Activated CD8-positive, alpha-beta memory T cell treated with anti-CD3 and anti-CD28 coated beads for 36 hours (primary cell): ENCODE measurements at regions not wholly inside any gene's neighbourhood (a gene's known extent, or its start where the extent isn't known, plus 50 kb on each side); places are given as distances from the start of the nearest gene placed in this dataset.
"Not testable (repeated sequence)": the region's sequence is repeated elsewhere in the genome, so short reads cannot be mapped to it uniquely, and the experiment has no call there.

Experiments
- CTCF ChIA-PET: fragments of 350-600 bp; sonication (Branson Sonifier 250); formaldehyde crosslinking; loops from one replicate; lab custom pipeline; 2021; ENCODE audit warnings: antibody characterized with exemption; lab: Charles Lee
- POLR2A ChIA-PET: fragments of 350-600 bp; sonication (Branson Sonifier 250); formaldehyde crosslinking; loops from one replicate; lab custom pipeline; 2021; ENCODE audit warnings: antibody characterized with exemption; lab: Charles Lee

DNA sequence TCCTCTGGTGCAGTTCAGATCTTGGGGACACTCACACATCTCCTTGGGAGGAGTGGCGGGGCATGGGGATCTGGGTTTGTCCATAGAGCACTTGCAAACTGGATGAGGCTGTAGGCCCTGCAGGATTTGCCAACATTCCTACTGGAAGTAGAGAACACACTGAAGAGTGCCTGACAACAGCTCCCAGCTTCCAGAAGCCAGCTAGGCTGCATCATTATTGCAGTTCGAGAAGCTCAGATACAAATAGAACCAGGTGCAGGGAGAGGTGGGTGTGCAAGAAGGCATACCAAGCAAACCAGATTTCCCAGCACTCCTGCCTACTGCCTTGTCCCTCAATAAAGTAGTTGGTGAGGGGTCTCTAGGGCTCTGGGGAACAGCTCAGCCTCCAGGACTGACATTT lies 52.5 kb downstream of the RHOB start:
- ChIA-PET CTCF (no interaction called here), POLR2A (no interaction called here)

DNA sequence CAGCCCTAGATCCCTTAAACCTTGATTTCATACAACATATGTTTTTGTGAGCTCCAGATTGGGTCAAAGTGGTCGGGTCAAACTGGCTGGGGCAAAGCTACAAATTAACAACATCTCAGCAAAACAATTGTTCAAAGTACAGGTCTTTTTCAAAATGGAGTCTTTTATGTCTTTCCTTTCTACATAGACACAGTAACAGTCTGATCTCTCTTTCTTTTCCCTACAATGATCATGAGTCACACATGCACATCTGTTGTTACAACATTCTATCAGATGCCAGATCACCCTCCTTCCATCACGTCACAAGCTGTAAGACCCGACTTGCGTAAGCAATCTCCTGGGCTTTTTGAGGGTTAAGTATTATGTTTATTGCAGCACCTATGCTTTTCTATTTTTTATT lies 55.1 kb downstream of the RHOB start:
- CTCF ChIA-PET: no interaction called here
- POLR2A ChIA-PET: no interaction called here

DNA sequence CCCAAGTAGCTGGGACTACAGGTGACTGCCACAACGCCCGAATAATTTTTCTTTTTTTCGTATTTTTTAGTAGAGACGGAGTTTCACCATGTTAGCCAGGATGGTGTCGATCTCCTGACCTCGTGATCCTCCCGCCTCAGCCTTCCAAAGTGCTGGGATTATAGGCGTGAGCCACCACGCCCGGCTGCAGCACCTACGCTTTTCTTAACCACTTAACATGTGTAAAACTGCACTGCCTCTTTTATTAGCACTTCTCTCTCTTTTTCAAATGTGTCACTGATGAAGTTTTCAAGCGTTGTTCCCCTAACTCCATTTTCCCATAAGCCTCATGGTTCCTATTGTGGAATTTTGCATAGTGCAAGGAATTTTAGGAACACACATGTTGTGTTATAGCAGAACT lies 55.6 kb downstream of the RHOB start:
- POLR2A ChIA-PET, CTCF ChIA-PET: not testable (repeated sequence)

DNA sequence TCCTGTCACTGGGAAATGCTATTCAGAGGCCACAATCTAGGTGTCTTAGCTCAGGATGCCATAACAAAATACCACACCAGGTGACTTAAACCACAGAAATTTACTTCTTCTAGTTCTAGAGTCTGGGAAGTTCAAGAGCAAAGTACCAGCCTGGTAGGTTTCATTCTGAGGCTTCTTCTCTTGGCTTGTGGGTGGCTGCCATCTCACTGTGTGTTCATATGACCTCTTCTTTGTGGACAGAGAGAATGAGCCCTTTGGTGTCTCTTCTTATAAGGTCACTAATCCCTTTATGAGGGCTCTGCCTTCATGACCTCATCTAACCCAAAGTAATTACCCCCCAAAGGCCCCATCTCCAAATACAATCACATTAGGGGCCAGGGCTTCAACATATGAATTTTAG lies 57.3 kb downstream of the RHOB start:
- CTCF ChIA-PET: no interaction called here
- POLR2A ChIA-PET: no interaction called here

DNA sequence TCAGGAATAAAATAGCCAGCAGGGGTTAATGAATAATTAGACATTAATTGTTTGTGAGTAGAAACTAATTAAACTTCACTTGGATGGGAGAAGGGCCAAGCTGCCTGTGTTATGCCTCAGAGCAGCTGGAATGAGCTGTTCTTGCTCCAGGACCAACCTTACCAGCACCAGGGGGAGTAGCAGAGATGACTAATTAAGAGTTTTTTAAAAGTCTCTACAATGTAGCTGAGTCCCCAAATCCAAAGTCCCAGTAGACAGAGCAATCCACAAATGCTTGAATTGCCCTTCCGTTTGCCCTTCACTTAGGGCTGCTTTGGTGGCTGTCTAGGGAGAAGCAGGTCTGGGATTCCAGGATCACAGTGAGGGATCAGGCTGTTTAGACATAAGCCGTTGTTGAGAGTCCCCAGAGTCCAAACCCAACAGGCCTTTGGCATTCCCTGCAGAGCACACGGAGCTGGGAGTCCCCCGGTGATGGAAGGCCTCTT lies 59.4 kb downstream of the RHOB start:
- ChIA-PET CTCF (no interaction called here), POLR2A (no interaction called here)

DNA sequence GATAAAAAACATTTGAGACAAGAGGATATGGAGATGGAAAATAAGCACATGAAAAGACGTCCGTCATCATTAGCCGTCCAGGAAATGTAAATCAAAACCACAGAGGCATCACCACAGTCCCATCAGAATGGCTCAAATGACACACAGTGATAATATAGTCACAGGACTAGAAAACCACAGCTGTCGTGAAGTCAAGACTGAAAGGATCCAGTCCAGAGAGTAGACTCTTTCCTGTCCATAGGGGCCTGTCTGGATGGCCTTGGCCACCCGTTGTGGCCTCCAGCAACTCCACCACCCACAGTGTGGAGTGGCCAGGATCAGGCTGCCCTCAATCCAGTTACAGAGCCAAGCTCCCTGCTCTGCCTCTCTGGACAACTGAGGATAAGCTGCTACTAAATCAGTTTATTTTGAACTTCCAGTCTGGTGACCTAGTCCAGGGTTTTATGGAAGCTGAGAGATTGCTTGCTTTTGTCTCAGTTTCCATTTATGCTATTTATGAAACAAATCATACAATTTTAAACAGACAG lies 60.4 kb downstream of the RHOB start:
- ChIA-PET CTCF (no interaction called here), POLR2A (no interaction called here)

DNA sequence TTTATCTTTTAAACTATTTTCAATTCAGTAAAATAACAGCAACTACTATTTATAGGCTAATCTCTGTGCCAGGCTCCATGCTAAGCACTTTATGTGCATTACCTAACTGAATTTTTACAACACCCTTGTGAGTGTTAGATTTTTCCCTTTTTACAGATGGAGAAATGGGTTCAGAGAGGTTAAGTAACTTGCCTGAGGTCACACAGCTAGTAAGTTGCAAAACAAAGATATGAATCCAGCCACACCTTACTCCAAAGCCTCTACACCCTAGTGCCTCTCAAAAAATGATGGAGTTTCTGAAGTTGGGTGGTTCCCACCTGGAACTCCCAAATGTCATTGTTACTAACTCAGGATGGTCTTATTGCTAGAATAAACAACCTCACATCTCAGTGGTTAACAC lies 60.8 kb downstream of the RHOB start:
- POLR2A ChIA-PET: no interaction called here
- CTCF ChIA-PET: interaction anchor here (0.7 kb wide), 1 partner anchor 175 kb away, joined by 3 read pairs; no protein-coding TSS in a partner anchor

DNA sequence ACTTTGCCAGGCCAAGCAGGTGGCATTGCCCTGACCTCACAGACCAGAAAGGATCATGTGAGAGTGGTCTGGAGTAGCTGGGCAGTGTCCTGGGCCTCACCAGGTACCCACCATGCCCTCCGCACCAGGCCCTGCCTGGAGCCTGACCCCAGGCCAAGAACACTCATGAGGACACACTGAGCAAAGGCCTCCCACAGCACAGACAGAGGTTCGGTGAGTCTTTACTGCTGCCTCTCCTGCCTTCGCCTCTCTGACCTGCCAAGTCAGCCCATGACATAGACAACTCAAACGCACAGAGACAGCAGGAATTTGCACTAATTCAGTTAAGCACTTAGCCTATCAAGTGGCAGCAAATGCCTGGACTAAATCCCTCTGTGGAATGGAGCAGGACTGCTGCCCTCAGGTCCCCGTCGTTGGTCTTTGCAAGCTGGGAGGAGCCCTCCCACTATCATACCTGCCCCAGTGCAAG lies 62.5 kb downstream of the RHOB start:
- ChIA-PET CTCF (no interaction called here), POLR2A (no interaction called here)

DNA sequence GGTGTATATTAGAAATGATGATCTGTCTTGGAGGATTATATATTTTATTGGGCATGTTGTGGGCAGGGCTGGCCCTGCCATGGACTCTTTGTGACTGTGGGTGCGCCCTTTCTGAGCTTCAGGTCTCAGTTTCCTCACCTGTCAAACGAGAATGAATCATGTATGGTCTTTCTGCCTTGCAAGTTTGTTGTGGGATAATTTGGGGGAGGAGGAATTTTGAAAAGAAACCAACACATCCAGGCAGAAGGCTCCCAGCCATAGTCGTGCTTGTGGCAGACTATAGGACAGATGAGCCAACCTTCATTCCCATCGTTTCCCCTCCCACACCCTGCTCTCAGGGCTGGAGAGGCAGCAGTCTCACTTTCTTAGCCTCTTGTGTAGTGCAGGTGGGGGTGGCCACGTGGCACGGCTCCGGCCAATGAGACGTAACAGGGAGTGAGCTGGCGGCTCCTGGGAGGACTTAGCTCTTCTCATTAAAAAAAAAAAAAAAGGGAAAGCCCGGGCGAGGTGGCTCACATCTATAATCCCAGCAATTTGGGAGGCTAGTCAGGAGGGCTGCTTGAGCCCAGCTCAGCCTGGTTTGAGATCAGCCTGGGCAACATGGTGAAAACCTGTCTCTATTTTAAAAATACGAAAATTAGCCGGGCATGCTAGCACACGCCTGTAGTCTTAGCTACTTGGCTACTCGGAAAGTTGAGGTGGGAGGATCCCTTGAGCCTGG lies 63.1 kb downstream of the RHOB start:
- ChIA-PET CTCF (no interaction called here), POLR2A (no interaction called here)

DNA sequence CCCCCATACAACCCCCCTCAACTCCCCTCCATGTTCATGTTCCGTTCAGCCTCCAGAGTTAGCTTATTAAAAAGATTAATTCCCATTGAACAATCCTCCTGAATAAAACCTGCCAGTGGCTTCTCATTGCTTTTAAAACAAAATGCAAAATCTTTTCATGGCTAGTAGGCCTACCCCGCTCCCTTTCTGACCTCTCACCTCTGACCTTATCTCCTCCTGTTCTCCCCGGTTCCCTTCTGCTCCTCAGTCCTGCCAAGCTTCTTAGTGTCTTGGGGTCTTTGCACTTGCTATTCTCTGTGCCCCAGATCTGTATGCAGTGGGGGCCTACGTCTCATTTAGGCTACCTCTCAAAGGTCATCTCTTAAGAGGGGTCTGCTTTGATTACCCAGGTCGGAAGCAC lies 64.3 kb downstream of the RHOB start:
- ChIA-PET POLR2A (no interaction called here), CTCF (interaction anchor here (0.6 kb wide), 1 partner anchor 86 kb away, joined by 8 read pairs; no protein-coding TSS in a partner anchor)

DNA sequence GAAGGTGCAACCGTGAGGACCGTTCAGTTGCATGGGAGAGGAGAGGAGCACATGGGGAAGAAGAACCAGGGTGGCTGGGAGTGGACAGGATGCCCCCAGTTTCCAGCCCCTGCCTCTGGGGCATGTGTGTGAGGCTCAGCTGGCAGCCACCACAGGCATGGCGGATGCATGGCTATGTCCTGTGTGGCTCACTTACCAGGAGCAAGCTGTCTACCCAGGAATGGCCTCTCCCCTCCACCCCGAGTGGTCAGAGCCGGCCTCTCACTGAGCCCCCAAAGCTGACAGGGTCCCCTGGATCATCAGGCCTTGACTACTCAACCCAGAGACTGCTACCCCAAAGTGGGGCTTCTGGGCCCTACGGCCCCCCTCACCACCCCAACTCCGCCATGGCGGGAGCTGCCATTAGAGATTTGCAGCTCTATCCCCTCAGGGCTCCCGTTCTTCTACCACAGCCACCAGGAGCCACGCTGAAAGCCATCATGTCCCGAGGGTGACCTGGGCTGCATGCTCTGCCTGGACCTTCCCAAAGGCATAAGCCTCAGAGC lies 65.3 kb downstream of the RHOB start:
- POLR2A ChIA-PET: no interaction called here
- CTCF ChIA-PET: no interaction called here

DNA sequence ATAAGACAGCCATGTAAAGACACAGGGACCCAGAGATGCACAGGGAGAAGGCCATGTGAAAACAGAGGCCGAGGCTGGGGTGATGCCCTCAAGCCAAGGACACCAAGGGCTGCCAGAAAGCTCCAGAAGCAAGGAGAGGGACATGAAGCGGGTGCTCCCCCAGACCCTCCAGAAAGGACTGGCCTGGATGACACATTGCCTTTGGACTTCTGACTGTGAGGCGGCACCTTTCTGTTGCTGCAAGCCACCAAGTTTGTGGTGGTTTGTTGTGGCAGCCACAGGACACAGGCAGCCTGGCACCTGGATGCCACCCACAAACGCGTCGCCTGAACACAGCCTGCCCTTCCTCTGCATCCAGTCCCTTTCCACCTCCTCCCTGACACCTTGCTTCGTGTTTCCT lies 67.1 kb downstream of the RHOB start:
- ChIA-PET CTCF (no interaction called here), POLR2A (no interaction called here)

DNA sequence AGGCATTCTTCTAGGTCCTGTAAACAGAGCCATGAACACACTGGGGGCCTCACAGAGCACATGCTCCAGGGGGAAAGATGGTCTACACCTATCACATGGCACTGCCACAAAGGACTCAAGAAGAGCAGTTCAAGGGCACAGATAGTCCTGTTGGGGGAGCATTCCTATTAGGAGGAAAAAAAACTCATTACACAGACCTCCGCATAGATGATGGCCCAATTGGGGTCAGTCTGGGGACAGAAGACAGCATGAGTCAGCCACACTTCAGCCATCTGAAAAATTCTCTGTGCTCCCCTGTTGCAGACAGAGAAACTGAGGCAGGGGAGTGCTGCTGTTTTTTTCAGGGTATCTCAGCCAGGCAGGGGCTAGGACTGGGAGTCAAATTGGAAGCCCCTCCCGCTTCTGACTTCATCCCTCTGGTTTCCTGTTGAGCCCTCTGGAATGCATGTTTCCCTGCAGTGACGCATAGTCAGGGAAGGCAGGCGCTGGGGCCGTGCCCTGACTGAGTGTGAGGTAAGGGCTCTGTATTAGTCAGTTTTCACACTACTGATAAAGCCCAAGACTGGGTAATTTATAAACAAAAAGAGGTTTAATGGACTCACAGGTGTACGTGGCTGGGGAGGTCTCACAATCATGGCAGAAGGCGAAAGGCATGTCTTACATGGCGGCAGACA lies 67.9 kb downstream of the RHOB start:
- CTCF ChIA-PET: no interaction called here
- POLR2A ChIA-PET: no interaction called here

DNA sequence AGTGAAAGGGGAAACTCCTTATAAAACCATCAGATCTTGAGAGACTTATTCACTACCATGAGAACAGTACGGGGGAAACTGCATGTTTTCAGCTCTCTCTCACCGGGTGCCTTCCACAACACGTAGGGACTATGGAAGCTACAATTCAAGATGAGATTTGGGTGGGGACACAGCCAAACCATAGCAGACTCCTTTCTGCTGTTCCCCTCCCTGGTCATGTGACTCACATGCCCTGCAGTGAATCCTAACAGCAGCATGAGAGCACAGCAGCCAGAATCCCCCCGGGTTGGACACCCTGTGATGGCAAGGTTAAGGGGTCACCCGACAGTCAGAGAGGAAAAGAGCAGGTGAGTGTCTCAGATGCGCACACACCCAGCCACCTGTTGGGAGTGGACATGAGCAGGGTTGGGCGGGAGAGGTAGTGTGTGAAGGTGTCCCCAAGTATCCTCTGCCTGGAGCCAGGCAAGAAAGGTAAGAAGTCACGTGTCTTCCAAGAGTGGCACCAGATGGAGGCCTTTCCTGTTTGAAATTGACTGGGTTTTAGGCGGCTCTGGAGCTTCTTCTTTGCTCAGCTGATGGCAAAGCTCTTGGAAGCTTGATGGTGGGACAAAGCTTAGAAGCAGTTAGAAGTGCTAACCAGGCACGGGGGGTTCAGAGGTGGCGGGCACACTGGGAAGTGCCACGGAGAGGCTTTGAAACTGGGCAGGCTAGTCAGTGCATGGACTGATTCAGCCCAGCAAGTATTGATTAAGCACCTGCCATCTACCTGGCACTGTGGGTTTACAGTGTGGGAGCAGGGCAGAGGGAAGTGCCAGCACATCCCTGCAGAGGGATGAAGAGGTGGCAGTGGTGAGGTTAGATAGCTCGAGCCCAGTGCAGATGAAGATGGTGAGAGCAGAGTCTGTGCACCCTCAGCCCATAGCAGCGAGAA lies 68.7 kb downstream of the RHOB start:
- CTCF ChIA-PET: interaction anchor here (1.2 kb wide), 1 partner anchor 31 kb away, joined by 4 read pairs; no protein-coding TSS in a partner anchor
- POLR2A ChIA-PET: no interaction called here

DNA sequence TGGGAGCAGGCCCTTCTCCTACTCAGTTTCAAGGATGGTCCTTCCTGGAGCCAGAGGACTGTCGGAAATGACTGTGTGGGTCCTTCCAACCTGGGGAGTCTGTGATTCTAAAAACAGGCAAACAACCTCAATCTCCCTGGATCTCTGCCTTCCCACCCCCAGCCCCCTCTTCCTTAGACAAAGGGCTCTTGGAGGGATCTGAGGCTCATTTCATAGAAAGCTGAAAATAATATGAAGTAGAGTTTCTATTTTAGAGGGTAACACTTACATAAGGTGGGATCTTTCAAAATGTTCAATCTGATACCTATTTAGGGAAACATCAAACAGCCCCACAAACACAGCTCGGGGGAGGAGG lies 69.4 kb downstream of the RHOB start:
- CTCF ChIA-PET: interaction anchor here (1.2 kb wide), 1 partner anchor 32 kb away, joined by 4 read pairs; no protein-coding TSS in a partner anchor
- POLR2A ChIA-PET: no interaction called here

DNA sequence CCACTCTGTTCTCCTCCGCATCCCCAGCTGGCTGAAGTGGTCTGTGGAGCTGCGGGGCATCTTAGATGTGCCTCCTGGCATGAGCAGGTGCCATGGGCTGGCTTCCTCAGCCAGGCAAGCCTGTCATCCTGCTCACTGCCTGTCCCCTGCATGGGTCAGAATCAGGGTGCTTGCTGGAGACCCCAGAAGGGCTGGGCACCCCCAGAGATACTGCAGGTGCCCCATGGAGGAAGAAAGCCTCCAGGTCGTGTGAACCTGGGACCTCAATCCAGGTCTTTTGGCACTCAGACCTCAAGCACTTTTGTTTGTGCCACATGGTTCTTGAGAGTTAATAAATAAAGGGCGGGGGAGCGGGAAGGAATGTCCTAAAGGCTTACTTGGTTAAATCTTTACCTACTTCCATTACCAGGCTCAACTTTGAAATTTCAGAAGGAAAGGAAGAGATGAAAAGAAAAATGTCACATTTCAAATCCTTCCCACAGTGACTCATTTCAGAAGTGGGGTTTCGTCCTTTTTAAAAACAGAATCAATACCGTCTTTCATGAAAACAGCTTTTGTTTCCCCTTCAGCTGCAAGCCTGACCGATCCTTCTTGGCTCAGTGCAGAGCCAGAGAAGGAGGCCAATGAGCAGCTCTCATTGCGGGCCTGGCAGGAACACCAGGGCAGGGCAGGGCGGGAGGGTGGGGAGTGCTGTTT lies 69.9 kb downstream of the RHOB start:
- POLR2A ChIA-PET: no interaction called here

DNA sequence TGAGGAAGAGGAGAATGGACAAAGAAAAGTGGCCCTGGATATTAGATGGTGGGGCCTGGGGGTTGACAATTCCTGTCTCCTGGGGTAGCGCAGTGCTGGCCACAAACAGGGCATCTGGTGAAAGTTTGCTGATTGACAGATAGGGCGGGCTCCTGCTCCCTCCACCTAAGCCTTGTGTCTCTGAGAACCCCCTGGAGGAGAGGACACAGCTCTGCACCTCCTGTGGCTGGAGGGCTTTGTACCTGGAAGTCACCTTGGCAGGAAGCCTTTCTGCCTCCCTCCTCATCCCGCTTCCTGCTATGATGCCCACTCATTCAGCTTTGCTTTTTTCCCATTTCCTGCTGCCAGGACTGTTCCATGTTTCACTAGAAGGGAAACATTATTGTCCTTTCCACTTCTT lies 72.4 kb downstream of the RHOB start:
- CTCF ChIA-PET: no interaction called here
- POLR2A ChIA-PET: no interaction called here

More for the DNA sequence above, 69.9 kb downstream of the RHOB start:
- CTCF ChIA-PET: interaction anchor here (1.2 kb wide), 1 partner anchor 32 kb away, joined by 4 read pairs; no protein-coding TSS in a partner anchor

DNA sequence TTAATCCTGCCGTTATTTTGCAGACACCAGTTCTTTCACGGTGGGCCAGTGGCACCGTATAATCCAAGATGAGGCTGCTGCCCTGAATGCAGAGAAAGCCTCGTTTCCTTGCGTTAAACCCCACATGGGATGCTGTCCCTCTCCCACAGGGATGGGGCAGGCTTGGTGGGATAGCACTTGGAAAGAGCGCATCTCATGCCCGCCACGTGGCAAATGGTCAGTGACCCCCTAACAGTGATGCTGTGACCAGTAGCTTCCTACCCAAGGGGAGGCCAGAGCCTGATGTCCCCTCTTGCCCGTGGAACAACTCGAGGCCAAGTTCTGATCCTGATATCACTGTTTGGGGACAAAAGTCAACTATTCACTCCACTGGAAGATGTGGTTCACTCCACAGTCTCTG lies 73.3 kb downstream of the RHOB start:
- POLR2A ChIA-PET: no interaction called here
- CTCF ChIA-PET: no interaction called here

DNA sequence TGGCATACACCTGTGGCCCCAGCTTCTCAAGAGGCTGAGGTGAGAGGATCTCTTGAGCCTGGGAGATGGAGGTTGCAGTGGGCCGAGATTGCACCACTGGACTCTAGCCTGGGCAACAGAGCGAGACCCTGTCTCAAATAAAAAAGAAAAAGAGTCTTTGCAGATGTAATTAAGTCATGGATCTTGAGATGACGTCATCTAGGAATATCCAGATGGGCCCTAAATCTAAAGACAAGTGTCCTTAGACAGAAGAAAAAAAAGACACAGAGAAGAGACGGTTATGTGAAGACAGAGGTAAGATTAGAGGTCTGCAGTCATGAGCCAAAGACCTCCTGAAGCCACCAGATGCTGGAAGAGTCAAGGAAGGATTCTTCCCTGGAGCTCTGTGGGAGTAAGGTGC lies 74.3 kb downstream of the RHOB start:
- POLR2A ChIA-PET: no interaction called here
- CTCF ChIA-PET: no interaction called here
